Small intestine (tissue), 7 donors: ENCODE measurements at regions not wholly inside any gene's neighbourhood (a gene's known extent, or its start where the extent isn't known, plus 50 kb on each side); places are given as distances from the start of the nearest gene placed in this dataset.
A peak's percentile ranks its signal among the peaks of the same experiment; 100 is the strongest.

Experiments
- DNase-seq, 2 donors: peaks; one replicate each; pipeline versions ENCODE4 v3.0.0 to v3.0.0-alpha.2; 2013
- FAIRE-seq: peaks from 2 replicates; lab custom pipeline; 2012; peaks lifted over from hg19 to GRCh38; lab: Jason Lieb, UNC
- H3K27ac ChIP-seq, 3 donors: one replicate each; pipeline ENCODE4 v1.5.1; 2013; ENCODE audit warnings: low read length in 2 of 3, mild to moderate bottlenecking in 2 of 3, control low read depth in 1 of 3, inconsistent platforms in 1 of 3, low read depth in 1 of 3, moderate library complexity in 1 of 3
- H3K27me3 ChIP-seq, 3 donors: one replicate each; pipeline ENCODE4 v1.6.1; 2013; ENCODE audit warnings: low read length in 3 of 3, inconsistent platforms in 1 of 3; ENCODE audit not compliant: control insufficient read depth in 3 of 3, insufficient read depth in 3 of 3
- H3K36me3 ChIP-seq, 3 donors: one replicate each; pipeline ENCODE4 v1.6.1; 2013; ENCODE audit warnings: low read length in 3 of 3, inconsistent platforms in 1 of 3, low read depth in 1 of 3, mild to moderate bottlenecking in 1 of 3, moderate library complexity in 1 of 3; ENCODE audit not compliant: control insufficient read depth in 3 of 3, insufficient read depth in 2 of 3
- H3K4me1 ChIP-seq, 3 donors: one replicate each; pipeline ENCODE4 v1.6.1; 2013; ENCODE audit warnings: low read length in 2 of 3, inconsistent platforms in 1 of 3, low read depth in 1 of 3, mild to moderate bottlenecking in 1 of 3, moderate library complexity in 1 of 3; ENCODE audit not compliant: control insufficient read depth in 3 of 3, insufficient read depth in 2 of 3
- H3K4me3 ChIP-seq, 3 donors: one replicate each; pipeline ENCODE4 v1.5.1; 2013; ENCODE audit warnings: low read length in 3 of 3, control low read depth in 1 of 3, inconsistent platforms in 1 of 3, low read depth in 1 of 3, mild to moderate bottlenecking in 1 of 3, moderate library complexity in 1 of 3
- H3K9me3 ChIP-seq, 2 donors: one replicate each; pipeline ENCODE4 v1.6.1; 2013; ENCODE audit warnings: low read depth in 1 of 2, low read length in 1 of 2; ENCODE audit not compliant: control insufficient read depth in 2 of 2, insufficient read depth in 1 of 2
- WGBS, 3 donors: extraction: QIAGEN DNeasy Blood & Tissue Kit; methylation state at CpG; one replicate each; pipeline ENCODE4 v1.1.7; 2013; 5-methylcytosine and 5-hydroxymethylcytosine counted together
- donor health status: healthy with polysubstance abuse.
- donor health status: control.
- donor health status: control.
- donor health status: Bipolar disorder and iron deficiency.
- donor health status: healthy.

DNA sequence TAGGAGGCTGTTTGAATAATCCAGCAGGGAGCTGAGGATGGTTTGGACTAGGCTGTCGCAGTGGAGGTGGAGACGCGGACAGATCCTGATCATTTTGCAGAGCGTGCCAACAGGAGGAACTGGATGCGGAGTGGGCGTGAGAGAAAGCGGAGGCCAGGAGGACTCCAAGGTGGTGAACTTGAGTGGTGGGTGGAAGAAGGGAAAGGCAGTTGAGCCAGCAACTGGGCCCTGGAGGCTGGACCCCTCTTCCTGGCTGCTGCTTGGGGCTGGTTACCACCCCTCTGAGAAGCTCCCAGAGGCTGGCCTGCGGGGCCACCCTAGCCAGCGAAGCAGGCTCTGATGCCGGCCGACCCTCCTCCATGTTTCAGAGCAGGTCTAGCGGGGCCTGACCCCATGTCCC, 56.8 kb upstream of the KCNA1 start:
- peaks cover 0 to 1% (median 0%) of the 10 kb centered on the region in 3 donors for H3K4me1 ChIP-seq
- no peaks in the 10 kb centered on the region for H3K9me3 ChIP-seq
- H3K4me3 ChIP-seq: no peak overlapping the region
- H3K27ac ChIP-seq: no peak overlapping the region
- DNase-seq (no peak), FAIRE-seq (no peak)
- WGBS, 3 donors: 93 to 97% (median 93%) methylated on average over 12 of the region's 12 CpGs
- H3K27me3 ChIP-seq: peaks cover 0 to 12% (median 3%) of the 10 kb centered on the region in 3 donors
- no peaks in the 10 kb centered on the region for H3K36me3 ChIP-seq

DNA sequence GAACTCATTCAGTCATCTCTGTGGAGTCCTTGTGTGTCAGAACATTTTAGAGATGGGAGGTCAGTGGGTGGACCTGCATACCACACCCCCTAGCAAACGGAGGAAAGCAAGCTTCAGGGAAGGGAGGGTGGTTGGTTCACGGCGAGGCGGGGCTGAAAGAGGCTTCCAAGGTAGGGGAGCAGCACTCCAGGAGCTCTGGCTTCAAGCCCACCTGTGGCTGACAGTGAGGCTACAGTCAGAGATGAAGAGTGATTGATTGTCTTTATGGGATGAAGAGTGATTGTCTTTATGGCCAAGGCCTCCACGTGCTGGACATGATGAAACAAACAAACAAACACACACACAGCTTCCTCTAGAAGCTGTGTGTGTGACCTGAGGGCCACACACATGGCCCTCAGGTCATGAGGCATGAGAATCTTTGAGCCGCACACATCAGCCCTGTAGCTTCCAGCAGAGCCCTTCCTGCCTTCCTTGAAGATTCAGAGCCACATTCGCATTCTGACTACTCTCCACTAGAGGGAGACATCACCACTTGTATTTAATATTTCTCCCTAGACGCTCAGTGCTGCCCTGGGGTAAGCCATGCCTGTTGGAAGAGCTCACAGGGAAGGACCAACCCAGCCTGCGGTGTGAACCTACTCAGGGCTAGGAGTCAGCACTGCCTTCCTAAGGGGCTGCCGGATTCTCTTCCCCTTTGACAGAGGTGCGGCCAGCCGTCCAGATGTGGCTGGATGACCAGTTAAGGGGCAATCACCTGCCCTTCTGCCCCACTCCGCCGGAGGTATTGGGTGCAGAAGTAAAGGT, 54.4 kb upstream of the KCNA1 start:
- H3K9me3 ChIP-seq: no peaks in the 10 kb centered on the region
- no peaks in the 10 kb centered on the region for H3K36me3 ChIP-seq
- no peak for FAIRE-seq
- no peak overlapping the region for H3K4me3 ChIP-seq
- WGBS, 3 donors: 34 to 45% (median 34%) methylated on average over 14 of the region's 14 CpGs
- peaks cover 0 to 27% (median 6%) of the 10 kb centered on the region in 3 donors for H3K27me3 ChIP-seq
- peaks cover 0 to 5% (median 0%) of the 10 kb centered on the region in 3 donors for H3K4me1 ChIP-seq
- H3K27ac ChIP-seq: no peak overlapping the region
- DNase-seq: peak; percentile 79 to 82

GRCh38 chr12:4856596-4856995, 53.1 kb upstream of the KCNA1 start:
- Histone ChIP-seq H3K4me1 (peaks cover 0 to 5% (median 0%) of the 10 kb centered on the region in 3 donors), H3K36me3 (no peaks in the 10 kb centered on the region), H3K4me3 (no peak overlapping the region), H3K9me3 (no peaks in the 10 kb centered on the region), H3K27me3 (peaks cover 0 to 27% (median 6%) of the 10 kb centered on the region in 3 donors), H3K27ac (no peak overlapping the region)
- FAIRE-seq: no peak
- no peak for DNase-seq
- whole genome bisulfite sequencing, 3 donors: 60 to 78% (median 75%) methylated on average over 5 of the region's 5 CpGs

DNA sequence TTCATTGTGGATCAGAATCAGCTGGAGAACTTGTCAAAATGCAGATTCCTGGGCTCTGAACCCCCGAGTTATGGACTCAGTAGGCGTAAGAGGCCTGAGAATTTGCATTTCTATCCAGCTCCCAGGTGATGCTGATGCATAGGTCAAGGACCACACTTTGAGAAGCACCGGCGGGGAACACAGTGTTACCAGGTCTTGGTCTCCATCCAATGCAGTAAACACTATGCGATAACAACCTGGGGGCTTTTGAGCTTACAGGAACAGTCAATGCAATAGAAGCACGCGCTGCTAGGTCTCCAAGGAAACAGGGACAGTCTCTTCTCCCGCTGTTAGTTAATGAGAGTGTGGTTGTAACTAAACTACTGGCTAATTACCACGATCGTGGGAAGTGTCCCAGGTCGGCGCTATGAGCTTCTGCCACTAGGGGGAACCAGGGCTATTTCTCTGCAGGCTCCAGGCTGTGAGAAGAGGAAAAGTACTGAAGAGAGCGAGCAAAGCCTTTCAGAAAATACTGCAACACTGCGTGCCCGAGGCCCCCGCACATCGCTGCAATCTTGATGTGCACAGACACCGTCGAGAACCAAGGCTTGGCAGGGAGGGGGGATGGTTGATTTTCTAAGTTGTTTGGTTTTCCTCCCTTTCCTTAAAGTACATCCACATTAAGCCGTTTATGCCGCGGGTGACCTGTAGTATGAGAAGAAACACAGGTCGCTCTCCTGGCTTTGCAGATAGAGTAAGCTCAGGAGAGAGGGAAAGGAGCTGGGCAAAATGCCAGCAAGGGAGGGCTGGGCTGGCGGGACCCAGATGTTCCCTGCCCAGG, 52.0 kb upstream of the KCNA1 start:
- Histone ChIP-seq H3K27ac (no peak overlapping the region), H3K36me3 (no peaks in the 10 kb centered on the region), H3K4me1 (peaks cover 0 to 5% (median 0%) of the 10 kb centered on the region in 3 donors), H3K27me3 (peaks cover 0 to 27% (median 6%) of the 10 kb centered on the region in 3 donors), H3K4me3 (no peak overlapping the region), H3K9me3 (no peaks in the 10 kb centered on the region)
- FAIRE-seq: no peak
- 3 to 10% (median 6%) methylated on average over 24 of the region's 24 CpGs for WGBS, 3 donors
- peak; percentile 73 to 80 for DNase-seq

GRCh38 chr12:4858386-4858785, 51.3 kb upstream of the KCNA1 start:
- FAIRE-seq: no peak
- DNase-seq: peak; percentile 11 to 20

DNA sequence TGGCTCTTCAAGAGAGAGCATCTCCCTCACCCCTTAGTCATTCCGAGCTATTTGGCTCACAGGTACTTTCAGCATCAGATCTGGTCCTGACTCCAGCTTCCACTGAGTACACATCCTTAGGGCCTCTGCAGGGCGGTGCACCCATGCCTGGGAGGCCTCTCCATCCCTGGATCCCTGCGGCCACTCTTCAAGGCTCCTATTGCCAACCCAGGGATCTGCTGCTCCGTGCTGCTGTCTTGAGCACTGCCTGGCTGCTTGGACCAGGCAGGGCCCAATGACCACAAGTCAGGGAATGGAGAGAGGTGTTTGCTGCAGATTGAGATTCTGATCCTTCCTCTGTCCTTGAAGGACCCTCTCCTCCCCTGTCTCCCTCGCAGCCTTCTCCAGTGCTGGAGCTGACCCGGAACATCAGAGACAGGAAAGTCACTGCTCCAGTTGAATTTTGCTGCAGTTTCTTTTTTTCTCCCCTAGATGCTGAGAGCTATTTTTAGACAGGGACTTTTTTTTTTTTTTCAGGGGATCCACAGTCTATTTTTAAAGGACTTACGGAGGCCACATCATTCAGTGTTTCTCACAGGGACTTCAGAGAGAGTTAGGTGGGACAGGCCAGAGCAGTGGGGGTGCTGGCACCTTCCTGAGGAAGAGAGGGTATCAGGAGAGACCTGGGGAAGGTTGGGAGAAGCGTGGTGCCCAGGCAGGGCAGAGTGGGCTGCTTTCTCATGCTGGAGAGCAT, 50.1 kb upstream of the KCNA1 start:
- Histone ChIP-seq H3K27me3 (peaks cover 0 to 27% (median 8%) of the 10 kb centered on the region in 3 donors), H3K36me3 (no peaks in the 10 kb centered on the region), H3K27ac (no peak overlapping the region), H3K4me3 (no peak overlapping the region), H3K9me3 (no peaks in the 10 kb centered on the region), H3K4me1 (peaks cover 0 to 5% (median 0%) of the 10 kb centered on the region in 3 donors)
- FAIRE-seq (no peak), DNase-seq (no peak)
- 65 to 82% (median 76%) methylated on average over 8 of the region's 8 CpGs for WGBS, 3 donors

More at GRCh38 chr12:4858386-4858785, 51.3 kb upstream of the KCNA1 start:
- WGBS, 3 donors: 9 to 22% (median 13%) methylated on average over 9 of the region's 9 CpGs
- Histone ChIP-seq H3K27me3 (peaks cover 0 to 27% (median 8%) of the 10 kb centered on the region in 3 donors), H3K27ac (no peak overlapping the region), H3K4me3 (no peak overlapping the region), H3K9me3 (no peaks in the 10 kb centered on the region), H3K36me3 (no peaks in the 10 kb centered on the region), H3K4me1 (peaks cover 0 to 5% (median 0%) of the 10 kb centered on the region in 3 donors)
